ENCODE measurements at regions not wholly inside any gene's neighbourhood (a gene's known extent, or its start where the extent isn't known, plus 50 kb on each side); places are given as distances from the start of the nearest gene placed in this dataset.

DNA sequence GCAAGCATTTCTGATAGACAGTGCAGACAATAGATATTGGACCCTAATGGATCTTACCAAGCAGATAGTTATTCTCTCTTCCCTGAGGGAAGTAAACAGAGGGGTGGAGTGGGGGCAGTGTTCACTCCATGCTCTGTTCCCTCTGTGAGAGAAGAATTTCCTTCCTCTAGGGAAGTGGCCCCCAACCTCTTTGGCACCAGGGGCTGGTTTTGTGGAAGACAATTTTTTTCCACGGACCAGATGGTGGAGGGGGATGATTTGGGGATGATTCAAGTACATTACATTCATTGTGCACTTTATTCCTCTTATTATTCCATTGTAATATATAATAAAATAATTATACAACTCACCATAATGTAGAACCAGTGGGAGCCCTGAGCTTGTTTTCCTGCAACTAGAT, 459.9 kb downstream of the ADGRL2 start:
- no peak for DNase-seq (ENCODE audit: extremely low read depth, low read depth)
- TF ChIP-seq, protein P1, sequence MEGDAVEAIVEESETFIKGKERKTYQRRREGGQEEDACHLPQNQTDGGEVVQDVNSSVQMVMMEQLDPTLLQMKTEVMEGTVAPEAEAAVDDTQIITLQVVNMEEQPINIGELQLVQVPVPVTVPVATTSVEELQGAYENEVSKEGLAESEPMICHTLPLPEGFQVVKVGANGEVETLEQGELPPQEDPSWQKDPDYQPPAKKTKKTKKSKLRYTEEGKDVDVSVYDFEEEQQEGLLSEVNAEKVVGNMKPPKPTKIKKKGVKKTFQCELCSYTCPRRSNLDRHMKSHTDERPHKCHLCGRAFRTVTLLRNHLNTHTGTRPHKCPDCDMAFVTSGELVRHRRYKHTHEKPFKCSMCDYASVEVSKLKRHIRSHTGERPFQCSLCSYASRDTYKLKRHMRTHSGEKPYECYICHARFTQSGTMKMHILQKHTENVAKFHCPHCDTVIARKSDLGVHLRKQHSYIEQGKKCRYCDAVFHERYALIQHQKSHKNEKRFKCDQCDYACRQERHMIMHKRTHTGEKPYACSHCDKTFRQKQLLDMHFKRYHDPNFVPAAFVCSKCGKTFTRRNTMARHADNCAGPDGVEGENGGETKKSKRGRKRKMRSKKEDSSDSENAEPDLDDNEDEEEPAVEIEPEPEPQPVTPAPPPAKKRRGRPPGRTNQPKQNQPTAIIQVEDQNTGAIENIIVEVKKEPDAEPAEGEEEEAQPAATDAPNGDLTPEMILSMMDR (IDR thresholded peaks at IDR 0.05; ENCODE audit: low read depth, low read length), result no peak

DNA sequence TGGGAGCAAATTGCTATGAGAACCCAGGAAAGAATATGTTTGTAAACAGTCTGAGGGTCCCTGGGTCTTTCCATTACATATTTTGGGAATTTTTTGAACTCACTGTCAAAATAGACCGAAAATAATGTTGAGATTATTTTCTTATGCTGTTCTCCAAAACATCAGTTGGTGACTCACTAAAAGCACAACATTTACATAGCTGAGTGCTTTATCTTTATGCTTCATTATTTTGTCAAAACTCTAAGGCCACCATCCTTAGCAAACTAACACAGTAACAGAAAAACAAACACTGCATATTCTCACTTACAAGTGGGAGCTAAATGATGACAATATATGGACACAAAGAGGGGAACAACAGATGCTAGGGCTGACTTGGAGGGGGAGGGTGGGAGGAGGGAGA, 459.3 kb downstream of the ADGRL2 start:
- DNase-seq (ENCODE audit: extremely low read depth, low read depth), result no peak
- TF ChIP-seq, protein P1 (IDR thresholded peaks at IDR 0.05; ENCODE audit: low read depth, low read length), result no peak

DNA sequence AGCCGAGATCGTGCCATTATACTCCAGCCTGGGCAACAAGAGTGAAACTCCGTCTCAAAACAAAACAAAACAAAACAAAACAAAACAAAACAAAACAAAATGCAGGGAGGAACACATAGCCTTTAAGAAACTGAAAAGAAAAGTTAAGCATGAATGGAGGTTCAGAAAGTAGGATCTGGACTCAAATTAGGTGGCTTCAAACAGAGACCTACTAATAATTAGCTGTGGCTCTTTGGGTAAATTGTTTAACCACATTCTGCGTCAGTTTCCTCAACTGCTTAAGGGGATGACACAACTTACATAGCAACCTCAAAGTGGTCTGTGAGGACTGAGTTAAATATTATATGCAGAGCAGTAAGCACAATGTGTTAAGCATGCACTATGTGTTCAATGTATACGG, 458.2 kb downstream of the ADGRL2 start:
- TF ChIP-seq, protein P1 (IDR thresholded peaks at IDR 0.05; ENCODE audit: low read depth, low read length), result no peak
- DNase-seq (ENCODE audit: extremely low read depth, low read depth), result no peak

DNA sequence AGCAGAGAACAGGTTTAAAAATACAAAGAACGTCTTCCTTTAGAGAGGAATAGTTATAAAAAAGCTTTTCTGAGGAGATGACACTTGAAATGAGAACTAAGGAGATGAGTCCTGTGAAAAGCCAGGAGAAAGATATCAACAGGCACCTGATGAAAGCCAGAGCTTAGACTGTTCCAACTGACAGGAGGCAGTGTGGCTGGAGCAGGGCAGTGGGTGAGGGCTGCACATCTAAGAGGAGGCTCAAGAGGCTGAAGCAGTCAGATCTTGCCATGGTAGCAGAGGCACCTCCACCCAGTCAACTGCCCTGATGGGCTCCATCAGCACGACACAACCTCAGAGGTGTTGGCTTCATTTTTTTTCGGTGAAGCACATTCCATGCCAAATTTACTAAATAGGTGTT, 445.3 kb downstream of the ADGRL2 start:
- DNase-seq (ENCODE audit: extremely low read depth, low read depth), result no peak
- TF ChIP-seq, protein P1 (IDR thresholded peaks at IDR 0.05; ENCODE audit: low read depth, low read length), result no peak

DNA sequence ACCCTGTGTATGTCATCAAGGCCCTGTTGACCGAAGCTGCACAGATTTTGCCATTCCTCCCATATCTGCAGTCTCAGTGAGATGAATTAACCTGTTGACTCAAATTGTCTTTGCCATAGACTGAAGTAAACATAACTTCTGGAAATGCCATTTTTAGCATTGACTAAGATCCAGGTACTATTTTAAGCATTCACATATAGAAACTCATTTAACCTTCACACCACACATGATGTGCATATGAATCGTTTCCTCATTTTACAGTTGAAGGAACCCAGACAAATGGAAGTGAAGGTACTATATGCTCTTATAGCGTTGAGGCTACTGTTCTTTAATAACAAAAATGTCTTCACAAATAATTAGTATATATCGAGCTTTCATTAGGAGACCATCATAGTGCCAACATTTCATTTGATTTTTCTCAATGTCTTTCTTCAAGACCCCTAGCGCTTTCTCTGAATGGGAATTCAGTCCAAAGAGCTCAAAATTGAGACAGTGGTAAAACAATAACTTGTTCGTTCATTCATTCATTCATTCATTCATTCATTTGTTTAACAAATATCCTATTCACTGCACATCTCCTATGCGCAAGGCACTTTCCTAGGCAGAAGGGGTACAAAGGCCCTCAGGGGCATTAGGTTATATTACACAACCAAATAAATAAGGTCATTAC, 444.7 kb downstream of the ADGRL2 start:
- TF ChIP-seq, protein P1 (IDR thresholded peaks at IDR 0.05; ENCODE audit: low read depth, low read length), result no peak
- DNase-seq (ENCODE audit: extremely low read depth, low read depth), result no peak

DNA sequence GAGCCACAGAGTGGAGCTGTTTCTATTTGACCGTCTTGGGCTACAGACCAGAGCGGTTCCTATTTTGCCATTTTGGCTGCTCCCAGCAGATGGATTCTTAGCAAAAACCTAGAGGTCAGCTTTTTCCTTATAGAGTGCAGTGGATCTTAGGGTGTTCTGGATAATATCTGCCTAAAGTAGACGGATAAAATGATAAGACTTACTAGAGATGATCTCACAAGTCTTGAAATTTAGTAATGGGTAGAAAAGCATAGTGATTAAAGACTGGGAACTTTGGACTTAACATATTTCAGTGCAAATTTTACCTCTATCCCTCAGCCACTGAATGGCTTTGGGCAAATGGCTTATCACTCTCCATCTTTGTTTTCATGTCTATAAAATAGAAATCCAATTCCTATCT, 439.8 kb downstream of the ADGRL2 start:
- TF ChIP-seq, protein P1 (IDR thresholded peaks at IDR 0.05; ENCODE audit: low read depth, low read length), result no peak
- no peak for DNase-seq (ENCODE audit: extremely low read depth, low read depth)

DNA sequence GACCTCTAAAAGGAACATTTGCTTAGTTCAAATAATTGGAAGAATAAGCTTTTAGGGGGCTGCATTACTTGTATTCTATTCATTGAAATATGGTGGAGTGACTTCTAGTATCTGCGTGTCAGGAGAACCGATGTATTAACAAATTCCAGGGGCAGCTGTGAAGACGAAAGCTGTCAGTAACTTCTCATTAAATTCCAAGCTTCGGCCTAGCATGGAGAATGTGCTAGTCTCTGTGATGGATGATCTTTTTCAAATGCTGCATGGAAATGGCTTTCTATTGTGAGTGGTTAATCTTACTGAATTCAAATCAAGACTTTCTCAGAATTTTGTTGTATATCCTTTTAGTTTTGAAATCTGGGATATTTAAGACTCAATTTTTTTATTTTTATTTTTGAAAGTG, 429.9 kb downstream of the ADGRL2 start:
- no peak for DNase-seq (ENCODE audit: extremely low read depth, low read depth)
- TF ChIP-seq, protein P1 (IDR thresholded peaks at IDR 0.05; ENCODE audit: low read depth, low read length), result no peak

Measured in AG09319 (cell line).